ENCODE measurements at regions not wholly inside any gene's neighbourhood (a gene's known extent, or its start where the extent isn't known, plus 50 kb on each side); places are given as distances from the start of the nearest gene placed in this dataset.

- TF ChIP-seq YY1 (IDR thresholded peaks at IDR 0.05; ENCODE audit: insufficient read depth, insufficient read length): no peak
- no peak for TF ChIP-seq ZNF274 (IDR thresholded peaks at IDR 0.05; ENCODE audit: low read depth, low read length)
- TF ChIP-seq SUZ12 (IDR thresholded peaks at IDR 0.05; ENCODE audit: extremely low read depth, insufficient read depth, insufficient read length): no peak
These were observed 174.2 kb downstream of the HHIP start for GRCh38 chr4:144820011-144820727.

Data from NT2/D1 (cell line).